SU-DHL-6 (cell line): ENCODE measurements at regions not wholly inside any gene's neighbourhood (a gene's known extent, or its start where the extent isn't known, plus 50 kb on each side); places are given as distances from the start of the nearest gene placed in this dataset.

Experiments used
- EZH2phosphoT487 ChIP-seq: fragments of 200-600 bp; sonication (generic), shearing (Covaris generic); conservative IDR thresholded peaks from 2 replicates; pipeline ENCODE4 v1.6.1; 2018; ENCODE audit warnings: mild to moderate bottlenecking, antibody characterized with exemption, low read length, moderate library complexity, mixed read lengths
- TF ChIP-seq, protein P1 (sequence below): fragments of 200-600 bp; sonication (generic); IDR thresholded peaks from one replicate; pipeline ENCODE4 v1.5.1; 2017; ENCODE audit warnings: antibody characterized with exemption, mild to moderate bottlenecking, low read length, moderate library complexity; ENCODE audit not compliant: insufficient read depth, poor library complexity, severe bottlenecking

DNA sequence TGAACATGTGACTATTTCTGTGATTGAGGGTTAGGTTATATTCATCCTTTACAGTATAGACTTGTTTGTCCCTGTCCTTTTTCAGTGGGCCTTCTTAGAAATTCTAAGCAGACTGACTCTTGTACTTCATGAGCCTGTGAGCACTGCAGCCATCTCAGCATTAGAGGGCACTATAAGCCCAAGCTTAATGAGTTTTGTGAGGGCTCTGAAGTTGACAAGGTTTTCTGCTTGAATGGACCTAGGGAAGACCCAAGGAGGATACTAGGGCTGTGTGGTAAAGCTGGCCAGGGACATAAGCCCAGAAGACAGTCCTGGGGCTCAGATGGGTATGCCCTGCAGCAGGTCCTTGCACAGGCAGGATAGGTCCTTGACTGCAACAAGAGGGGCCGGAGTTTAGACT is 126.5 kb downstream of the MRPS30 start:
- TF ChIP-seq, protein P1, sequence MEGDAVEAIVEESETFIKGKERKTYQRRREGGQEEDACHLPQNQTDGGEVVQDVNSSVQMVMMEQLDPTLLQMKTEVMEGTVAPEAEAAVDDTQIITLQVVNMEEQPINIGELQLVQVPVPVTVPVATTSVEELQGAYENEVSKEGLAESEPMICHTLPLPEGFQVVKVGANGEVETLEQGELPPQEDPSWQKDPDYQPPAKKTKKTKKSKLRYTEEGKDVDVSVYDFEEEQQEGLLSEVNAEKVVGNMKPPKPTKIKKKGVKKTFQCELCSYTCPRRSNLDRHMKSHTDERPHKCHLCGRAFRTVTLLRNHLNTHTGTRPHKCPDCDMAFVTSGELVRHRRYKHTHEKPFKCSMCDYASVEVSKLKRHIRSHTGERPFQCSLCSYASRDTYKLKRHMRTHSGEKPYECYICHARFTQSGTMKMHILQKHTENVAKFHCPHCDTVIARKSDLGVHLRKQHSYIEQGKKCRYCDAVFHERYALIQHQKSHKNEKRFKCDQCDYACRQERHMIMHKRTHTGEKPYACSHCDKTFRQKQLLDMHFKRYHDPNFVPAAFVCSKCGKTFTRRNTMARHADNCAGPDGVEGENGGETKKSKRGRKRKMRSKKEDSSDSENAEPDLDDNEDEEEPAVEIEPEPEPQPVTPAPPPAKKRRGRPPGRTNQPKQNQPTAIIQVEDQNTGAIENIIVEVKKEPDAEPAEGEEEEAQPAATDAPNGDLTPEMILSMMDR = no peak
- TF ChIP-seq EZH2phosphoT487 = no peak
